Activated naive CD8-positive, alpha-beta T cell treated with anti-CD3 and anti-CD28 coated beads, Interleukin-2, amount 10 ng/mL, durations not matched to agents 7 days and 5 days (primary cell): ENCODE measurements at regions not wholly inside any gene's neighbourhood (a gene's known extent, or its start where the extent isn't known, plus 50 kb on each side); places are given as distances from the start of the nearest gene placed in this dataset.

Experiments
- ATAC-seq: fragments of 150-1000 bp; cut with Tn5 transposase; one replicate; pipeline ENCODE4 v1.10.0; 2021; ENCODE audit warnings: low read depth, moderate library complexity
- POLR2A ChIA-PET: fragments of 350-600 bp; sonication (Branson Sonifier 250); formaldehyde crosslinking; loops from one replicate; lab custom pipeline; 2021; ENCODE audit warnings: antibody characterized with exemption; lab: Charles Lee
- DNase-seq: peaks from one replicate; pipeline ENCODE4 v3.0.0; 2021
- H3K27ac Mint-ChIP-seq: one replicate; pipeline ENCODE4 v1.8.0; 2022; ENCODE audit warnings: mild to moderate bottlenecking, mixed read lengths
- H3K27me3 Mint-ChIP-seq: one replicate; pipeline ENCODE4 v1.8.0; 2022; ENCODE audit warnings: mild to moderate bottlenecking, moderate library complexity, mixed read lengths
- H3K36me3 Mint-ChIP-seq: one replicate; pipeline ENCODE4 v1.8.0; 2021; ENCODE audit warnings: mild to moderate bottlenecking, mixed read lengths
- H3K4me1 Mint-ChIP-seq: one replicate; pipeline ENCODE4 v1.8.0; 2021; ENCODE audit warnings: mixed read lengths
- H3K4me3 Mint-ChIP-seq: one replicate; pipeline ENCODE4 v1.8.0; 2022; ENCODE audit warnings: mild to moderate bottlenecking, moderate library complexity, mixed read lengths
- H3K9me3 Mint-ChIP-seq: one replicate; pipeline ENCODE4 v1.8.0; 2021; ENCODE audit warnings: mixed read lengths

DNA sequence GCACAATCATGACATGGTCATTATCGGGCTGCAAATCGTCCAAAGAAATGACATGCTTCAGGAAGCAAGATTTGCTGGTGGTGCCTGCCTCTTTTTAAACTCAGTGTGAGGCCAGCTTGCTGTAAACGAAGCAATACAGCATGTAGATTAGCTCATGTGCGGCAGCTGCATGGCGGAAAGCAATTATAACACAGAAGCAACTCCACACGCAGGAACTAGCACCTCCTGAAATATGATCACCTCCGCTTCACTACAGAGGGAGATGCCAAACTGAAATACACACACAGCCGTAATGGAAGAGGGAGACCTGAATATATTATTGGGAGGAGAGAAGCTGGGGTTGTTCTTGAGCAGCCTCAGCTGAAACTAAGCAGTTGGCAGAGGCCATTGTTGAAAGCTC, 312.5 kb downstream of the PSAT1 start:
- DNase-seq (no peak), ATAC-seq (no peak)
- Mint-ChIP-seq H3K36me3 (no peaks in the 10 kb centered on the region), H3K27ac (no peak overlapping the region), H3K9me3 (no peaks in the 10 kb centered on the region), H3K4me1 (no peaks in the 10 kb centered on the region), H3K4me3 (no peak overlapping the region), H3K27me3 (peaks cover 2% of the 10 kb centered on the region)
- POLR2A ChIA-PET: no interaction called here

DNA sequence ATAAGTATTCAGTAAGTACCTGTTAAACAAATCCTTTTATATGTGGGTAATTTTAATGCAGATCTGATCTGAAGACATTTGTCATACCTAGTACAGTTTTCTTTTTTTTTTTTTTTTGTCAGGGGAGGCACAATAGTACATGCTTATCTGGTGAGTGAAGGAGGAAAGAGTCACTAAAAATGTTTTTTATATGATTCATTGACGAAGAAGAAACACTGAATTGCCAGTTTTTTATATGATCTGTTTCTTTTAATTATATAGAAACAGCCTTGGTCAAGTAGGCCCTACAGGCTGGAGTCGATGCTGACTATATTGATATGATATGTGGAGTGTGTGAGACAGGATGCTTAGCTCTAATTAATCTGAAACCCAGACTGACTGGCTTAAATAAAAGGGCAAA, 315.2 kb downstream of the PSAT1 start:
- Mint-ChIP-seq H3K4me3 (no peak overlapping the region), H3K4me1 (no peaks in the 10 kb centered on the region), H3K27me3 (peaks cover 2% of the 10 kb centered on the region), H3K36me3 (no peaks in the 10 kb centered on the region), H3K9me3 (no peaks in the 10 kb centered on the region), H3K27ac (no peak overlapping the region)
- POLR2A ChIA-PET: no interaction called here
- ATAC-seq (no peak), DNase-seq (no peak)

DNA sequence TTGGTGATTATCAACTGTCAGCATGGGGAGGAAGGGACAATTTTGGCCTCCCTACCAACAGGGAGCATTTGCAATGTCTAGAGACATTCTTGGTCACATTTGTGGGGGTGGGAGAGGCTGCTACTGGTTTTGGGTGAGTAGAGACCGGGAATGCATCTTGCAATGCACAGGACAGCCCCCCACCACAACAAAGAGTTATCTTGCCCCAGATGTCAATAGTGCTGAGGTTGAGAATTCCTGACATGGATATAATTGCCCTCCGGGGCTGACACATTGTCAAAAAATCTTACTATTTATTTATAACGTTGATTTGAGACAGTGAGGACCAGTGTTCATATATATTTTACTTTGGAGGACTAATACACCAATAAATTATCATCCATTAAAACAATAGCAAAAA, 316.1 kb downstream of the PSAT1 start:
- no peaks in the 10 kb centered on the region for H3K4me1 Mint-ChIP-seq
- H3K4me3 Mint-ChIP-seq: no peak overlapping the region
- POLR2A ChIA-PET: no interaction called here

DNA sequence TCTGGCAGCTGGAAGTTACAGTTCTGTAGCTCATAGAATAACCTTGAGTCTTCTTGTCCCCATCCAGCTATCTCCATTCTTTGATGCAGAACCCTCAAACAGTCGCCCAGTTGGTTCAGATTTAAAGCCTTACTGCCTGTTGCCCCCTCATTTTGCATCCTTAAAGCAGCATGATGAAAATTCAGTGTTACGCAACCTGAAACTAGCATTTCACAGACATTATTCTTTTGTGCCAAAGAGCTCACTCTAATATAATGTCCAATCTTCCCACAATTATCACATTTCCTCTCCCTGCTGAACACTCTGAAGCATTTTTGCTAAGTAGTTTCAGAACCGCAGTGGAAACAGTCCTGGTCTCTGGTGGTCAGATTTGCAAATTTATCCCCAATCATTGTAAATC, 318.0 kb downstream of the PSAT1 start:
- H3K4me1 Mint-ChIP-seq: no peaks in the 10 kb centered on the region
- ATAC-seq (no peak), DNase-seq (no peak)
- no peaks in the 10 kb centered on the region for H3K36me3 Mint-ChIP-seq
- no peak overlapping the region for H3K4me3 Mint-ChIP-seq
- H3K9me3 Mint-ChIP-seq: no peaks in the 10 kb centered on the region
- no peak overlapping the region for H3K27ac Mint-ChIP-seq
- H3K27me3 Mint-ChIP-seq: no peaks in the 10 kb centered on the region
- POLR2A ChIA-PET: no interaction called here

More for the DNA sequence above, 316.1 kb downstream of the PSAT1 start:
- Mint-ChIP-seq H3K36me3 (no peaks in the 10 kb centered on the region), H3K9me3 (no peaks in the 10 kb centered on the region), H3K27ac (no peak overlapping the region), H3K27me3 (no peaks in the 10 kb centered on the region)
- DNase-seq: no peak
- ATAC-seq: no peak

DNA sequence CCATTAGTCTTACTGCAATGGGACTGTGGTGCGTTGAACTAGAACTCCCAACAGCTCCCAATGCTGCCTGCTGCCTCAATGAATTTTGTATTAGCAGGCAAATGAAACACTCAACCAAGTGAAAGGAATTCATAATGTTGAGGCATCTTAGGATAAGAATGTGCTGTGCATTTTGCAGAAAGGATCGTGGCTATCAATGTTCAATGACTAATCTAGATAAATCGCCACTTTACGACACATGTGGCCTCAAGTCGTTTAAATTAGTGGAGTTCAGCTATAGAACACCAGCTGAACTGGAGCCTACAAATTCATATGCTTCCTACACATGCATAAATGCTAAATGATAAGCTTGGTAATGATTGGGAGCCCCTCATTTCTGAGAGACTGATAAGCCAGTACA, 318.4 kb downstream of the PSAT1 start:
- no peaks in the 10 kb centered on the region for H3K9me3 Mint-ChIP-seq
- H3K27me3 Mint-ChIP-seq: no peaks in the 10 kb centered on the region
- DNase-seq: no peak
- H3K4me3 Mint-ChIP-seq: no peak overlapping the region
- H3K27ac Mint-ChIP-seq: no peak overlapping the region
- H3K36me3 Mint-ChIP-seq: no peaks in the 10 kb centered on the region
- POLR2A ChIA-PET: no interaction called here
- no peaks in the 10 kb centered on the region for H3K4me1 Mint-ChIP-seq
- no peak for ATAC-seq

DNA sequence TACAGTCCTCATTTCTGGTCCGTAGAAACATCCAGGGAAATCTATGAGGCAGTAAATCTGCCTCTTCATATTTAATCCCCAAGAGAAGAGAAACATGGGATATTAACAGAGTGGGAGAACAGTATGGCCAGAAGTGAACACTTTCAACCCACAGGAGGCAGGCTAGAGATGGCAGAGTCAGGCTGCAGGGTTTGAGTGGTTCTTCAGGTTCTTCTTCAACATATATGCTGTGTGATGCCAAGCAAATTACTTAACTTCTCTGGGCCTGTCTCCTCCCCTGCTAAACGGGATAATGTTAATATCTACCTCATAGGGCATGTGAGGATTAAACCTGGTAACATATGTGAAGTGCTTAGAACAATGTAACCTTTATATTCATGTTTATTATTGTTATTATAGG, 321.8 kb downstream of the PSAT1 start:
- Mint-ChIP-seq H3K4me3 (no peak overlapping the region), H3K9me3 (no peaks in the 10 kb centered on the region), H3K4me1 (no peaks in the 10 kb centered on the region), H3K27ac (no peak overlapping the region), H3K36me3 (no peaks in the 10 kb centered on the region), H3K27me3 (no peaks in the 10 kb centered on the region)
- POLR2A ChIA-PET: no interaction called here
- no peak for ATAC-seq
- no peak for DNase-seq

DNA sequence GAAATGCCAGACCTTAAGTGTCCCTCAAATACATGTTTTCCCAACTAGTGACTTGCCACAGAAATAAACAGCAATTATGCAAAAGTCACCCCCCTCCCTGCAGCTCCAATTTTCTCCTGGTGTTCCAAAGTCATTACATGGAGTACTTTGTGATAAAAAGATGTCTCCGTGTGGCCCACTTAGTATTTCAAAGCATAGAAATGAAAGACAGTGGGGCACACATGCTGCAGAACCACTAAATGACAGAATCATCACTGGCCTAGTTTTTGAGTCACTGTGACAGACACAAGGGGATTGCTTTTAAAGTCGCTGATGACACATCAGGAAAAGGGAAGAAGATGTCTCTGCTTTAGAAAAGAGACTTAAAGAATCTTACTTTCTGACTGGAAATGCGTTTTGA, 323.4 kb downstream of the PSAT1 start:
- DNase-seq (no peak), ATAC-seq (no peak)
- POLR2A ChIA-PET: no interaction called here
- H3K4me3 Mint-ChIP-seq: no peak overlapping the region
- H3K9me3 Mint-ChIP-seq: no peaks in the 10 kb centered on the region
- H3K36me3 Mint-ChIP-seq: no peaks in the 10 kb centered on the region
- H3K4me1 Mint-ChIP-seq: no peaks in the 10 kb centered on the region
- H3K27ac Mint-ChIP-seq: no peak overlapping the region
- no peaks in the 10 kb centered on the region for H3K27me3 Mint-ChIP-seq

DNA sequence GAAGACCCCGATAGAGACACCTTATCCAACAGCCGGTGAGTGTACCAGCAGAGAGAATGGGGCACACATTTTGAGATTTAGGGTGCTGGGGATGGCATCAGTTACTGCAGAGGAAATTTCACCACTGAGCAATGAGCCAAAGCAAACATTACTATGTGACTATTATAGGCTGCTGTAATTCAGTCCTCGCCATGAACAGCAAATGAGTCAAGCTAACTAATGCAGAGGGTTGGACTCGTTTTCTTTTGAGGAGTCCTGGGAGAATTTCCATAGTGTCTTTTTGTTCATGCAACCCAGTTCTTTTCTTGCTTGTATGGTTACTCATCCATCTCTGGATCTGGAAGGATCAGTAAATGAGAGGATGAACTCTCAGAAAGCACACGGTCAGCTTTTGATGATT, 323.8 kb downstream of the PSAT1 start:
- Mint-ChIP-seq H3K4me3 (no peak overlapping the region), H3K9me3 (no peaks in the 10 kb centered on the region), H3K27ac (no peak overlapping the region), H3K36me3 (no peaks in the 10 kb centered on the region), H3K4me1 (no peaks in the 10 kb centered on the region), H3K27me3 (no peaks in the 10 kb centered on the region)
- POLR2A ChIA-PET: no interaction called here
- DNase-seq (no peak), ATAC-seq (no peak)

DNA sequence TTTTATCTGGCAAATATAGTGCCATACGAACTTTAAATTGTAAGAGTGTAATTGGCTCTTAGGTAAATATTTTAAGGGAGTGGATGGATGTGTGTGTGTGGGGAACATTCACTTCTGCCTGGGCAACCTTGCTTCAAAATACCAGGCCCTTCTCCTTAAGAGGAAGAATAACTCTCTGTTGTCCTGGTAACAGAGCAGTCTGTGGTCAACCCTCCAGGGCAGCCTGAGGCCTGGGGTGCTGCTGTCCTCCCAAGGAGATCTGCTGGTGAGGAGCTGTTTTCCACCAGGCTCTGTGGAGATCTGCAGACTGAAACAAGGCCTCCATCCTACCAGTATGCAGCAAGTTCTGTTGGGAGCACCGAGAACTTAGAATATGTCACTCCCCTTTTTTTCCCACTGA, 325.2 kb downstream of the PSAT1 start:
- Mint-ChIP-seq H3K4me1 (no peaks in the 10 kb centered on the region), H3K4me3 (no peak overlapping the region), H3K27me3 (no peaks in the 10 kb centered on the region), H3K27ac (no peak overlapping the region), H3K9me3 (no peaks in the 10 kb centered on the region), H3K36me3 (no peaks in the 10 kb centered on the region)
- DNase-seq (no peak), ATAC-seq (no peak)
- POLR2A ChIA-PET: no interaction called here

DNA sequence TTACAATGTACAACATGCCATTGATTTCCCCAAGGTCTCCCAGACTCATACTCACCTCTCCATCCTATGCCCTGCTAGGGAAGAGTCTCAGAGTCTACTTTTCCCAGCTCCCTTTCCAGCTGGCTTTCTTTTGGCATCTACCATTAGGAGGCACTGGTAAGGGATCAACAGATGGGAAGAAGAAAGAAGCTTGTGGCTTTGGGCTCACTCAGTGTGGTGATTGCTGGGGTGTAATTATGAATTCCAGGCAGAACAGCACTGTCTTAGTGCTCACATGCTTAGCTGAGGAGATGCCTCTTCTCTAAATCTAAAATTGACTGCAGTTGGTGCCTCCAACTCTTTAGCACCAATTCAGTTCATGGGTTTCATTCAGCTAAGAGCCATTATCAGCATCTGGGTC, 330.0 kb downstream of the PSAT1 start:
- Mint-ChIP-seq H3K27me3 (no peaks in the 10 kb centered on the region), H3K4me1 (no peaks in the 10 kb centered on the region), H3K4me3 (no peak overlapping the region), H3K9me3 (no peaks in the 10 kb centered on the region), H3K36me3 (no peaks in the 10 kb centered on the region), H3K27ac (no peak overlapping the region)
- POLR2A ChIA-PET: no interaction called here
- no peak for ATAC-seq
- no peak for DNase-seq

DNA sequence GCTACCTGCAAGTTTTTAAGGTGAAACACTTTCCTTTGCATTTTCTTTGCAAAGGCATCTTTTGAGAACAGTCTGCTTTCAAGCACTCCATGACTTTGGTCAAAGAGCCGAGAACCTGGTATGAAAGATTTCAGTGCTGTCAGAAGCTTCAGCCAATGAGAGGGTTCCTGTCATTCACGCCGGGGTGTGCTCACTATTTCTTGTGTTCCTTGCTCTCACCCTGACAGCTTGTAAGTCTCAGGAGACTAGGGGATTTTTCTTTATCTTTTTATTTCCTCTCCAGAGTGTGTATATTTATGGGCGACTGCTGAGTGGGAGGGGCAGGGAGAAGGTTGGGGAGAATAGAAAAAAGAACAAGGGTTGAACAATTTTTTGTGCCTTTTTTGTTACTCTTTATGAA, 334.0 kb downstream of the PSAT1 start:
- no peaks in the 10 kb centered on the region for H3K27me3 Mint-ChIP-seq
- H3K36me3 Mint-ChIP-seq: no peaks in the 10 kb centered on the region
- H3K4me3 Mint-ChIP-seq: no peak overlapping the region
- DNase-seq (no peak), ATAC-seq (no peak)
- no peak overlapping the region for H3K27ac Mint-ChIP-seq
- no peaks in the 10 kb centered on the region for H3K9me3 Mint-ChIP-seq
- POLR2A ChIA-PET: no interaction called here
- H3K4me1 Mint-ChIP-seq: no peaks in the 10 kb centered on the region

DNA sequence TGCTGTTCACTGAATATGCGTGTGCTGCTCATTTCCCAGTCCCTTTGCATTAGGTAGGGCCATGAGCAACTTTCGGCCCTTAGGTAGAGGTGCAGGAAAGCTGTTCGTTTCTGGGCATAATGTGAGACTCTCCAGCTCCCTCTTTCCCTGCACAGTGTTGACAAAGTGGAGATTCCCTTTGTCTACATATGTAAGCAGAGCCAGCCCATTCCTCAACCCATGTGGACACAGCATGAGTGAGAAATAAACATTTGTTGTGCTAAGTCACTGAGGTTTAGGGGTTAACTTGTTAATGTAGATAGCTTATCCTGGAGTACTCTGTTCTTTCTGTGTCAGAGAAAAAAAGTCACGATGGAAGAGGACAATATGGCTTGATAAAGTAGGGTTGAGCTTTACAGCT, 343.8 kb downstream of the PSAT1 start:
- no peak for DNase-seq
- POLR2A ChIA-PET: no interaction called here
- Mint-ChIP-seq H3K27me3 (no peaks in the 10 kb centered on the region), H3K9me3 (no peaks in the 10 kb centered on the region), H3K36me3 (no peaks in the 10 kb centered on the region), H3K27ac (no peak overlapping the region), H3K4me3 (no peak overlapping the region), H3K4me1 (no peaks in the 10 kb centered on the region)
- no peak for ATAC-seq

DNA sequence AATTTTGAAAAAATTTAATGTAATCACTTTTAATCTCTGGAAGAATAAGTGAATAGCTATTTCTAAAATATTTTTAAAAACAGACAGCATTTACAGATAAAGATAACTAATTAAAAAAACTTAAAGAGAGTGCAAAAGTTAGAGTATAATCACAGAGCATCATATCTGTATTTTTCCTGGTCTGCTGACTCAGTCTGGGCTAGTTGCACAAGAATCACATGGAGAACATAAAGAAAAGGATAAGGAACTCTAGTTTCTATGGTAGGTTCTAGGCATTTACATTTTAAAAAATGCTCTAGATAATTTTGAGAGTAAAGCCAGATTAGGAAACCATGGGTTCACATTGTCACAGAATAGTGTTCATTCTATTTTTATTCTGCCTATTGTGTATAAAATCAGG, 347.4 kb downstream of the PSAT1 start:
- H3K4me1 Mint-ChIP-seq: no peaks in the 10 kb centered on the region
- H3K36me3 Mint-ChIP-seq: no peaks in the 10 kb centered on the region
- H3K27me3 Mint-ChIP-seq: no peaks in the 10 kb centered on the region
- no peaks in the 10 kb centered on the region for H3K9me3 Mint-ChIP-seq
- no peak overlapping the region for H3K4me3 Mint-ChIP-seq
- no peak overlapping the region for H3K27ac Mint-ChIP-seq
- no peak for ATAC-seq
- POLR2A ChIA-PET: no interaction called here
- DNase-seq: no peak

DNA sequence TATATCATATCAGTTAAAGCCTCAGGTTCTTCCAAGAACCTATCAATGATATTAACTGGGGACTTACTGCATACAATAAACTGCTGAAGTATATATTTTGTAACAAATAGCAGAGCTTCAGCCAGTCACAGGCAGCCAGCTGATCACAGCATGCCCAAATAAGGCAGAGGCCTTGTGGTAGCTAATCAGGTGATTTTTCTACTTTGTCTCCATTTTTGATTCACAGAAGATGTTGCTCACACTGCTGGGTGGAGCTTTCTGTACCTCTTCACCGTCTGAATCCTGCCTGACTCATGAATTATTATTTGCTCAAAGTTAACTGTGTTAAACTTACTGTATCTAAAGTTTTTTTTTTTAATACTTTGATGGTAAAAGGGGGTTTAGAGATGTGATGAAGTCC, 357.4 kb downstream of the PSAT1 start:
- H3K4me3 Mint-ChIP-seq: no peak overlapping the region
- DNase-seq: no peak
- no peaks in the 10 kb centered on the region for H3K4me1 Mint-ChIP-seq
- ATAC-seq: no peak
- H3K9me3 Mint-ChIP-seq: peaks cover 1% of the 10 kb centered on the region
- no peak overlapping the region for H3K27ac Mint-ChIP-seq
- H3K27me3 Mint-ChIP-seq: no peaks in the 10 kb centered on the region
- H3K36me3 Mint-ChIP-seq: no peaks in the 10 kb centered on the region
- POLR2A ChIA-PET: no interaction called here

DNA sequence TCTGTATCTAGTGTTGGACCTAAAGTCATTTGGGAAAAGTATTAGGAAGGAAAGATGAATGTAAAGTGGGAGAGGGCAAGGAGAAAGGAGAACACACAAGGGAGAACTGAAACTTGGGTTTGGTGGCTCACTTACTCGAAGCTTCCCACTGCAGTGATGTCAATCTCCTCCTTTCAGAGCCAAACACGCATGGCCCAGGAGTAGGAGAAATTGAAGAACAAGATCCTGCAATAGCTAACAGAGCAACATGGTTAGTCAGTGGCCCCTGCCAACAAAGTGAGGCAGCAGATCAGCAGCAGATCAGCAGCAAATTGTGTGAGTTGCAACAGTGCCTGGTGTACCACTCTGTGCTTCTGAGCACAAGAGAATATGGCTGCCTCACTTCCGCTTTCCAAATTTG, 366.4 kb downstream of the PSAT1 start:
- ATAC-seq: no peak
- Mint-ChIP-seq H3K4me1 (no peaks in the 10 kb centered on the region), H3K27ac (no peak overlapping the region), H3K36me3 (no peaks in the 10 kb centered on the region), H3K27me3 (no peaks in the 10 kb centered on the region), H3K4me3 (no peak overlapping the region), H3K9me3 (no peaks in the 10 kb centered on the region)
- DNase-seq: no peak
- POLR2A ChIA-PET: no interaction called here
